Dendritic cell treated with granulocyte-macrophage colony-stimulating factor and Interleukin-4, amounts not matched to agents 40 ng/mL and 50 ng/mL, for 4 days (primary cell): ENCODE measurements at regions not wholly inside any gene's neighbourhood (a gene's known extent, or its start where the extent isn't known, plus 50 kb on each side); places are given as distances from the start of the nearest gene placed in this dataset.

Experiments used
- H3K27ac Mint-ChIP-seq: one replicate; pipeline ENCODE4 v1.8.0; 2022; ENCODE audit warnings: mild to moderate bottlenecking, mixed read lengths
- H3K27me3 Mint-ChIP-seq: one replicate; pipeline ENCODE4 v1.8.0; 2022; ENCODE audit warnings: mild to moderate bottlenecking, mixed read lengths
- H3K36me3 Mint-ChIP-seq: one replicate; pipeline ENCODE4 v1.8.0; 2022; ENCODE audit warnings: low read depth, mixed read lengths
- H3K4me1 Mint-ChIP-seq: one replicate; pipeline ENCODE4 v1.8.0; 2022; ENCODE audit warnings: low read depth, mixed read lengths
- H3K4me3 Mint-ChIP-seq: one replicate; pipeline ENCODE4 v1.8.0; 2022; ENCODE audit warnings: mild to moderate bottlenecking, moderate library complexity, mixed read lengths
- H3K9me3 Mint-ChIP-seq: one replicate; pipeline ENCODE4 v1.8.0; 2022; ENCODE audit warnings: mixed read lengths
- intact Hi-C: fragments of 100-400 bp; cut with micrococcal nuclease; formaldehyde crosslinking; loops from one replicate; pipeline ENCODE4 v1.15.0; 2022

GRCh38 chr9:26612211-26612610 is 280.4 kb downstream of the CAAP1 start:
- Mint-ChIP-seq H3K4me1 (no peaks in the 10 kb centered on the region), H3K9me3 (no peaks in the 10 kb centered on the region), H3K27ac (no peak overlapping the region), H3K27me3 (no peaks in the 10 kb centered on the region), H3K36me3 (no peaks in the 10 kb centered on the region), H3K4me3 (no peak overlapping the region)
- intact Hi-C loops: no loop called here

GRCh38 chr9:26606756-26607155 is 285.8 kb downstream of the CAAP1 start:
- Mint-ChIP-seq H3K4me1 (no peaks in the 10 kb centered on the region), H3K9me3 (no peaks in the 10 kb centered on the region), H3K4me3 (no peak overlapping the region), H3K27me3 (no peaks in the 10 kb centered on the region), H3K36me3 (no peaks in the 10 kb centered on the region), H3K27ac (no peak overlapping the region)
- intact Hi-C loops: no loop called here

- intact Hi-C loops: no loop called here
- no peak overlapping the region for H3K4me3 Mint-ChIP-seq
- no peak overlapping the region for H3K27ac Mint-ChIP-seq
Measured at GRCh38 chr9:26605367-26605766, 287.2 kb downstream of the CAAP1 start.

GRCh38 chr9:26604076-26604662 is 288.4 kb downstream of the CAAP1 start:
- intact Hi-C loops: no loop called here
- H3K9me3 Mint-ChIP-seq: no peaks in the 10 kb centered on the region
- no peaks in the 10 kb centered on the region for H3K36me3 Mint-ChIP-seq
- no peak overlapping the region for H3K27ac Mint-ChIP-seq
- H3K4me3 Mint-ChIP-seq: no peak overlapping the region
- no peaks in the 10 kb centered on the region for H3K27me3 Mint-ChIP-seq
- no peaks in the 10 kb centered on the region for H3K4me1 Mint-ChIP-seq

More at GRCh38 chr9:26605367-26605766, 287.2 kb downstream of the CAAP1 start:
- no peaks in the 10 kb centered on the region for H3K4me1 Mint-ChIP-seq
- no peaks in the 10 kb centered on the region for H3K36me3 Mint-ChIP-seq
- H3K9me3 Mint-ChIP-seq: no peaks in the 10 kb centered on the region
- no peaks in the 10 kb centered on the region for H3K27me3 Mint-ChIP-seq

- no peaks in the 10 kb centered on the region for H3K36me3 Mint-ChIP-seq
- no peaks in the 10 kb centered on the region for H3K27me3 Mint-ChIP-seq
- intact Hi-C loops: no loop called here
- H3K4me3 Mint-ChIP-seq: no peak overlapping the region
- no peaks in the 10 kb centered on the region for H3K4me1 Mint-ChIP-seq
- H3K9me3 Mint-ChIP-seq: no peaks in the 10 kb centered on the region
- H3K27ac Mint-ChIP-seq: no peak overlapping the region
Measured at GRCh38 chr9:26603617-26604016, 289.0 kb downstream of the CAAP1 start.

GRCh38 chr9:26597542-26598149 is 295.0 kb downstream of the CAAP1 start:
- Mint-ChIP-seq H3K27me3 (no peaks in the 10 kb centered on the region), H3K4me3 (no peak overlapping the region), H3K9me3 (peaks cover 22% of the 10 kb centered on the region), H3K27ac (no peak overlapping the region), H3K4me1 (no peaks in the 10 kb centered on the region), H3K36me3 (no peaks in the 10 kb centered on the region)
- intact Hi-C loops: no loop called here

GRCh38 chr9:26579056-26579455 is 313.5 kb downstream of the CAAP1 start:
- Mint-ChIP-seq H3K36me3 (no peaks in the 10 kb centered on the region), H3K4me3 (no peak overlapping the region), H3K27ac (no peak overlapping the region), H3K4me1 (no peaks in the 10 kb centered on the region), H3K9me3 (peaks cover 6% of the 10 kb centered on the region), H3K27me3 (no peaks in the 10 kb centered on the region)
- intact Hi-C loops: no loop called here

GRCh38 chr9:26574898-26575440 is 317.6 kb downstream of the CAAP1 start:
- no peak overlapping the region for H3K4me3 Mint-ChIP-seq
- no peaks in the 10 kb centered on the region for H3K36me3 Mint-ChIP-seq
- H3K27ac Mint-ChIP-seq: no peak overlapping the region
- no peaks in the 10 kb centered on the region for H3K27me3 Mint-ChIP-seq
- no peaks in the 10 kb centered on the region for H3K9me3 Mint-ChIP-seq
- no peaks in the 10 kb centered on the region for H3K4me1 Mint-ChIP-seq
- intact Hi-C loops: no loop called here

GRCh38 chr9:26574256-26574655 is 318.3 kb downstream of the CAAP1 start:
- Mint-ChIP-seq H3K27ac (no peak overlapping the region), H3K36me3 (no peaks in the 10 kb centered on the region)

GRCh38 chr9:26567976-26568375 is 324.6 kb downstream of the CAAP1 start:
- intact Hi-C loops: no loop called here
- Mint-ChIP-seq H3K36me3 (no peaks in the 10 kb centered on the region), H3K9me3 (no peaks in the 10 kb centered on the region), H3K4me1 (no peaks in the 10 kb centered on the region), H3K4me3 (no peak overlapping the region), H3K27me3 (no peaks in the 10 kb centered on the region), H3K27ac (no peak overlapping the region)

More at GRCh38 chr9:26574256-26574655, 318.3 kb downstream of the CAAP1 start:
- H3K4me3 Mint-ChIP-seq: no peak overlapping the region
- intact Hi-C loops: no loop called here
- no peaks in the 10 kb centered on the region for H3K4me1 Mint-ChIP-seq
- no peaks in the 10 kb centered on the region for H3K9me3 Mint-ChIP-seq
- no peaks in the 10 kb centered on the region for H3K27me3 Mint-ChIP-seq

- Mint-ChIP-seq H3K9me3 (no peaks in the 10 kb centered on the region), H3K4me1 (no peaks in the 10 kb centered on the region), H3K4me3 (no peak overlapping the region), H3K36me3 (no peaks in the 10 kb centered on the region), H3K27me3 (no peaks in the 10 kb centered on the region), H3K27ac (no peak overlapping the region)
- intact Hi-C loops: no loop called here
Measured at GRCh38 chr9:26566141-26566540, 326.5 kb downstream of the CAAP1 start.

- Mint-ChIP-seq H3K36me3 (no peaks in the 10 kb centered on the region), H3K4me1 (no peaks in the 10 kb centered on the region), H3K27me3 (no peaks in the 10 kb centered on the region), H3K9me3 (no peaks in the 10 kb centered on the region), H3K4me3 (no peak overlapping the region), H3K27ac (no peak overlapping the region)
- intact Hi-C loops: no loop called here
Measured at GRCh38 chr9:26565118-26565517, 327.5 kb downstream of the CAAP1 start.

- H3K27ac Mint-ChIP-seq: no peak overlapping the region
- H3K4me1 Mint-ChIP-seq: no peaks in the 10 kb centered on the region
- no peak overlapping the region for H3K4me3 Mint-ChIP-seq
- no peaks in the 10 kb centered on the region for H3K36me3 Mint-ChIP-seq
- intact Hi-C loops: no loop called here
- no peaks in the 10 kb centered on the region for H3K27me3 Mint-ChIP-seq
- no peaks in the 10 kb centered on the region for H3K9me3 Mint-ChIP-seq
Measured at GRCh38 chr9:26562338-26562737, 330.3 kb downstream of the CAAP1 start.

GRCh38 chr9:26561928-26562327 is 330.7 kb downstream of the CAAP1 start:
- Mint-ChIP-seq H3K27me3 (no peaks in the 10 kb centered on the region), H3K27ac (no peak overlapping the region), H3K9me3 (no peaks in the 10 kb centered on the region), H3K4me3 (no peak overlapping the region), H3K4me1 (no peaks in the 10 kb centered on the region), H3K36me3 (no peaks in the 10 kb centered on the region)
- intact Hi-C loops: no loop called here

- no peak overlapping the region for H3K4me3 Mint-ChIP-seq
- no peaks in the 10 kb centered on the region for H3K36me3 Mint-ChIP-seq
- no peaks in the 10 kb centered on the region for H3K27me3 Mint-ChIP-seq
- H3K4me1 Mint-ChIP-seq: no peaks in the 10 kb centered on the region
- no peak overlapping the region for H3K27ac Mint-ChIP-seq
- intact Hi-C loops: no loop called here
- peaks cover 7% of the 10 kb centered on the region for H3K9me3 Mint-ChIP-seq
Measured at GRCh38 chr9:26559506-26559905, 333.1 kb downstream of the CAAP1 start.
